MM.1S (cell line): ENCODE measurements at regions not wholly inside any gene's neighbourhood (a gene's known extent, or its start where the extent isn't known, plus 50 kb on each side); places are given as distances from the start of the nearest gene placed in this dataset.
"Not testable (repeated sequence)": the region's sequence is repeated elsewhere in the genome, so short reads cannot be mapped to it uniquely, and the experiment has no call there.

Source experiments
- DNase-seq: peaks from one replicate; pipeline ENCODE4 v3.0.0-alpha.2; 2015
- H2AFZ ChIP-seq: fragments of 300-600 bp; sonication (generic); 2 replicates; pipeline ENCODE4 v1.6.0; 2016; ENCODE audit warnings: antibody characterized with exemption, low read length
- H3F3A ChIP-seq: fragments of 300-600 bp; sonication (generic); 2 replicates; pipeline ENCODE4 v1.6.1; 2016; ENCODE audit warnings: mild to moderate bottlenecking, antibody characterized with exemption, low read length, moderate library complexity, mixed read lengths; ENCODE audit not compliant: insufficient read depth
- H3K27ac ChIP-seq: fragments of 300-600 bp; sonication (generic); 2 replicates; pipeline ENCODE4 v1.5.1; 2016; ENCODE audit warnings: mild to moderate bottlenecking, low read length
- H3K27me3 ChIP-seq: fragments of 300-600 bp; sonication (generic); replicated peaks from 2 replicates; pipeline ENCODE4 v1.6.0; 2016; ENCODE audit warnings: low read length; ENCODE audit not compliant: insufficient read depth
- H3K36me3 ChIP-seq: fragments of 300-600 bp; sonication (generic); replicated peaks from 2 replicates; pipeline ENCODE4 v1.6.1; 2016; ENCODE audit warnings: mild to moderate bottlenecking, low read length, mixed read lengths; ENCODE audit not compliant: insufficient read depth
- H3K4me1 ChIP-seq: fragments of 300-600 bp; sonication (generic); 2 replicates; pipeline ENCODE4 v1.6.1; 2016; ENCODE audit warnings: low read length, mixed read lengths
- H3K4me2 ChIP-seq: fragments of 300-600 bp; sonication (generic); 2 replicates; pipeline ENCODE4 v1.6.0; 2016; ENCODE audit warnings: low read depth, low read length
- H3K4me3 ChIP-seq: fragments of 300-600 bp; sonication (generic); 2 replicates; pipeline ENCODE4 v1.5.1; 2016; ENCODE audit warnings: low read length, mixed read lengths
- H3K79me2 ChIP-seq: fragments of 300-600 bp; sonication (generic); 2 replicates; pipeline ENCODE4 v1.6.1; 2016; ENCODE audit warnings: mixed run types, low read length, mixed read lengths
- H3K9ac ChIP-seq: fragments of 300-600 bp; sonication (generic); 2 replicates; pipeline ENCODE4 v1.6.1; 2016; ENCODE audit warnings: low read length, mixed read lengths
- H3K9me2 ChIP-seq: fragments of 300-600 bp; sonication (generic); replicated peaks from 2 replicates; pipeline ENCODE4 v1.6.1; 2016; ENCODE audit warnings: mild to moderate bottlenecking, low read length, mixed read lengths; ENCODE audit not compliant: insufficient read depth
- H3K9me3 ChIP-seq: fragments of 300-600 bp; sonication (generic); replicated peaks from 2 replicates; pipeline ENCODE4 v1.6.1; 2016; ENCODE audit warnings: mild to moderate bottlenecking, low read length, mixed read lengths; ENCODE audit not compliant: insufficient read depth
- H4K20me1 ChIP-seq: fragments of 300-600 bp; sonication (generic); 2 replicates; pipeline ENCODE4 v1.6.1; 2016; ENCODE audit warnings: mild to moderate bottlenecking, low read length, moderate library complexity, mixed read lengths; ENCODE audit not compliant: insufficient read depth
- CTCF ChIP-seq: fragments of 300-600 bp; sonication (generic); IDR thresholded peaks from 2 replicates; pipeline ENCODE4 v1.5.1; 2016; ENCODE audit warnings: antibody characterized with exemption, low read length, mixed read lengths
- EZH2 ChIP-seq: fragments of 300-600 bp; sonication (generic); optimal IDR thresholded peaks from 2 replicates; pipeline ENCODE3; 2017; ENCODE audit warnings: low read depth, mild to moderate bottlenecking, antibody characterized with exemption, low read length, mixed read lengths
- EZH2phosphoT487 ChIP-seq: fragments of 300-600 bp; sonication (generic); IDR thresholded peaks from 2 replicates; pipeline ENCODE4 v1.6.1; 2018; ENCODE audit warnings: antibody characterized with exemption, low read length

- Histone ChIP-seq H3K4me3 (no peak overlapping the region), H3K36me3 (no peaks in the 10 kb centered on the region), H3K9me2 (no peaks in the 10 kb centered on the region), H3K9ac (no peak overlapping the region), H3K27me3 (no peaks in the 10 kb centered on the region), H2AFZ (no peak overlapping the region), H3K4me2 (no peak overlapping the region), H3K9me3 (no peaks in the 10 kb centered on the region), H3F3A (no peaks in the 10 kb centered on the region), H3K79me2 (no peaks in the 10 kb centered on the region), H3K27ac (no peak overlapping the region), H4K20me1 (no peaks in the 10 kb centered on the region), H3K4me1 (no peaks in the 10 kb centered on the region)
- TF ChIP-seq EZH2phosphoT487: no peak
- TF ChIP-seq EZH2: no peak
- no peak for TF ChIP-seq CTCF
- no peak for DNase-seq
Measured at GRCh38 chr5:27129926-27130325, 91.5 kb upstream of the CDH9 start.

- Histone ChIP-seq H3K4me1 (no peaks in the 10 kb centered on the region), H3K4me3 (no peak overlapping the region), H3K9ac (no peak overlapping the region), H3F3A (no peaks in the 10 kb centered on the region), H3K36me3 (no peaks in the 10 kb centered on the region), H3K27me3 (no peaks in the 10 kb centered on the region), H3K9me3 (no peaks in the 10 kb centered on the region), H3K9me2 (no peaks in the 10 kb centered on the region), H3K79me2 (no peaks in the 10 kb centered on the region), H4K20me1 (no peaks in the 10 kb centered on the region), H2AFZ (no peak overlapping the region), H3K4me2 (no peak overlapping the region), H3K27ac (no peak overlapping the region)
- DNase-seq: no peak
- TF ChIP-seq EZH2phosphoT487 (no peak), EZH2 (no peak), CTCF (no peak)
Measured at GRCh38 chr5:27125856-27126255, 87.5 kb upstream of the CDH9 start.

GRCh38 chr5:27124590-27124989 lies 86.2 kb upstream of the CDH9 start:
- no peaks in the 10 kb centered on the region for H3K4me1 ChIP-seq
- H3K9ac ChIP-seq: no peak overlapping the region
- no peak overlapping the region for H3K4me2 ChIP-seq
- H3K27ac ChIP-seq: no peak overlapping the region
- H3K9me3 ChIP-seq: no peaks in the 10 kb centered on the region
- no peaks in the 10 kb centered on the region for H3K79me2 ChIP-seq
- no peaks in the 10 kb centered on the region for H3K36me3 ChIP-seq
- no peaks in the 10 kb centered on the region for H4K20me1 ChIP-seq
- no peaks in the 10 kb centered on the region for H3K27me3 ChIP-seq
- no peaks in the 10 kb centered on the region for H3F3A ChIP-seq
- H3K4me3 ChIP-seq: no peak overlapping the region
- H3K9me2 ChIP-seq: no peaks in the 10 kb centered on the region
- H2AFZ ChIP-seq: no peak overlapping the region
- TF ChIP-seq CTCF (peak; percentile 32; the same call in 1 of the 2 replicates), EZH2 (no peak)
- DNase-seq: peak; percentile 15

GRCh38 chr5:27119736-27120321 lies 81.4 kb upstream of the CDH9 start:
- H3K9me2 ChIP-seq, H3K36me3 ChIP-seq, H3K79me2 ChIP-seq, H3K27me3 ChIP-seq, H3K4me3 ChIP-seq, DNase-seq, H3K9me3 ChIP-seq, H4K20me1 ChIP-seq, H3K9ac ChIP-seq, H3F3A ChIP-seq, H3K27ac ChIP-seq, H2AFZ ChIP-seq, H3K4me2 ChIP-seq, H3K4me1 ChIP-seq: not testable (repeated sequence)
